RWPE1 (cell line): ENCODE measurements at regions not wholly inside any gene's neighbourhood (a gene's known extent, or its start where the extent isn't known, plus 50 kb on each side); places are given as distances from the start of the nearest gene placed in this dataset.

Source experiments
- CTCF ChIA-PET: fragments of 350-600 bp; sonication (Branson Sonifier 250); formaldehyde crosslinking; extraction: SDS; loops from one replicate; lab custom pipeline; 2021; lab: Yijun Ruan, JAX
- POLR2A ChIA-PET: fragments of 400-600 bp; formaldehyde crosslinking; extraction: SDS; loops from one replicate; lab custom pipeline; 2020; ENCODE audit warnings: antibody characterized with exemption; ENCODE audit not compliant: low non-redundant PET; lab: Yijun Ruan, JAX
- DNase-seq: peaks from one replicate; pipeline ENCODE4 v3.0.0; 2012; ENCODE audit warnings: low spot score
- H3K27ac ChIP-seq: fragments of 450-650 bp; 2 replicates; pipeline ENCODE4 v1.5.1; 2017
- CTCF ChIP-seq: fragments of 450-650 bp; conservative IDR thresholded peaks from 2 replicates; pipeline ENCODE4 v1.5.1; 2017; ENCODE audit warnings: low read depth, mild to moderate bottlenecking

GRCh38 chr12:28885928-28886327, 263.1 kb upstream of the FAR2 start:
- DNase-seq = no peak
- no peak overlapping the region for H3K27ac ChIP-seq
- TF ChIP-seq CTCF = no peak
- ChIA-PET POLR2A (interaction anchor here (0.6 kb wide), 1 partner anchor 465 kb away, joined by 3 read pairs; no protein-coding TSS in a partner anchor), CTCF (no interaction called here)

GRCh38 chr12:28887461-28887990, 261.6 kb upstream of the FAR2 start:
- ChIA-PET POLR2A (no interaction called here), CTCF (no interaction called here)
- no peak for TF ChIP-seq CTCF
- no peak overlapping the region for H3K27ac ChIP-seq
- DNase-seq = no peak

GRCh38 chr12:28890664-28891063, 258.4 kb upstream of the FAR2 start:
- ChIA-PET CTCF (no interaction called here), POLR2A (no interaction called here)
- no peak overlapping the region for H3K27ac ChIP-seq
- DNase-seq = no peak
- TF ChIP-seq CTCF = no peak

- no peak for TF ChIP-seq CTCF
- H3K27ac ChIP-seq = no peak overlapping the region
- no peak for DNase-seq
- POLR2A ChIA-PET = no interaction called here
- CTCF ChIA-PET = interaction anchor here (0.6 kb wide), 1 partner anchor 293 kb away, joined by 3 read pairs; no protein-coding TSS in a partner anchor
These were observed 258.0 kb upstream of the FAR2 start for GRCh38 chr12:28891126-28891525.

- ChIA-PET CTCF (no interaction called here), POLR2A (no interaction called here)
- no peak overlapping the region for H3K27ac ChIP-seq
- DNase-seq = no peak
- no peak for TF ChIP-seq CTCF
These were observed 255.7 kb upstream of the FAR2 start for GRCh38 chr12:28893365-28893764.

- no peak for TF ChIP-seq CTCF
- ChIA-PET CTCF (no interaction called here), POLR2A (no interaction called here)
- no peak overlapping the region for H3K27ac ChIP-seq
- DNase-seq = no peak
These were observed 255.2 kb upstream of the FAR2 start for GRCh38 chr12:28893856-28894255.

GRCh38 chr12:28896421-28896820, 252.7 kb upstream of the FAR2 start:
- no peak overlapping the region for H3K27ac ChIP-seq
- DNase-seq = no peak
- ChIA-PET CTCF (no interaction called here), POLR2A (no interaction called here)
- TF ChIP-seq CTCF = no peak
